RKO (cell line): ENCODE measurements at regions not wholly inside any gene's neighbourhood (a gene's known extent, or its start where the extent isn't known, plus 50 kb on each side); places are given as distances from the start of the nearest gene placed in this dataset.
"Not testable (repeated sequence)": the region's sequence is repeated elsewhere in the genome, so short reads cannot be mapped to it uniquely, and the experiment has no call there.

Experiments
- DNase-seq: peaks from one replicate; pipeline ENCODE4 v3.0.0-alpha.2; 2016; ENCODE audit warnings: low spot score

DNA sequence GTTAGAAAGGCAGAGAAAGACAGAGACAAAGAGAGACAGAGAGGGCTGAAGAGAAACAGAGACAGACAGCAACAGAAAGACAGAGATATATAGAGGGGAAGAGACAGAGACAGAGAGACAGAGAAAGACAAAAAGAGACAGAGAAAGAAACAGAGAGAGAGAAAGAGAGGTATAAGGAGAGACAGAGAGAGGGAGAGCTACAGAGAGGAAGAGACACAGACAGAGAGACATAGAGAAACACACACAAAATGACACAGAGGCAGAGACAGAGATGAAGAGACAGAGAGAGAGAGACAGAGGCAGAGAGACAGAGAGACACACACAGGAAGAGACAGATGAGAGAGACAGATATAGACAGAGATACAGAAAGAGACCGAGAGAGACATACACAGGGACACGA lies 168.6 kb downstream of the TMEM121 start:
- DNase-seq: no peak

DNA sequence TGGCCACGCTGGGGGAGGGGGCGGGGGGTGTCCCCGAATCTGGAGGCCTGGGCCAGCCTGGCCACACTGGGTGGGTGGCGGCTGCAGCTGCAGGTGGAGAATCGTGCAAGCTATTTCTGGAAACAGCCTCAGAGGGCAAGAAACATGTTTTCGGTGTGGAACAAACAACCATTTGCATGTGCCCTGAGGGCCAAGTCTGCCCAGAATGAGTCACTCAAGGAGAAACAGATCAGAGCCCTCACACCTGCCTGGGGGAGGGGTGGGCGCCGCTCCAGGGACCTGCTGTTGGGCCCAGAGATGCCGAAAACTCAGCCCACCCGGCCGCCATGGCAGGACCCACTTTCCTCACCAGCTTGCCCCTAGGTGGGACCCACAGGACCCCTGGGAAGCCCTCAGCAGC lies 170.0 kb downstream of the TMEM121 start:
- DNase-seq: not testable (repeated sequence)

- not testable (repeated sequence) for DNase-seq
Measured at GRCh38 chr14:105697414-105697813, 171.0 kb downstream of the TMEM121 start.

GRCh38 chr14:105697955-105698354 lies 171.6 kb downstream of the TMEM121 start:
- not testable (repeated sequence) for DNase-seq

DNA sequence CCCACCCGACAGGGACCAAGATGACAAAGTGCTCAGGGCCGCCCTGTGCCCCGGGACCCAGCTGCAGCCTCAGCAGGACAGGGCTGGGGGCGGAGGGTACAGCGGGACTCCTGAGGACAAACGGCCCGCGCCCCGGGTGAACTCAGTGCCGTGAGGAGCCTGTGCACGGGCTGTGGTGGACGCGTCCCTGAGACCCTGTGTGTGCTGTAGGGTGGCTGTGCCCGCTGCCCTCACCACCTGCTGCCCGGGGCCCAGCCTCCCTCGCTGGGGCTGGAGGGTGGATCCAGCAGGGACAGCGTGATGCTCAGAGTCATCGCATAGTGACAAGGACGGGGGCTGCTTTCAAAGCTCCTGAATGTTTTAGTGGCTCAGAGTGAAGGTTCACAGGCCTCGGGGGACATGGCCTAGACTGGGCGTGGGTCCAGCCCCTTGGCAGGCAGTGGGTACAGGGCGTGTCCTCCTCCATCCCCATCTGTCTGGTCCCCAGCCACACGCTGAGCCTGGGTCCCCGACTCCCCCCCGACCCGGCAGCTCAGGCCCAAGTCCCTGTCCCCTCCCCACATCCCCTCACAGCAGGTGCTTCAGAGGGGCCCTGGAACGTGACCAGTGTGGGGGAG lies 172.7 kb downstream of the TMEM121 start:
- DNase-seq: not testable (repeated sequence)

DNA sequence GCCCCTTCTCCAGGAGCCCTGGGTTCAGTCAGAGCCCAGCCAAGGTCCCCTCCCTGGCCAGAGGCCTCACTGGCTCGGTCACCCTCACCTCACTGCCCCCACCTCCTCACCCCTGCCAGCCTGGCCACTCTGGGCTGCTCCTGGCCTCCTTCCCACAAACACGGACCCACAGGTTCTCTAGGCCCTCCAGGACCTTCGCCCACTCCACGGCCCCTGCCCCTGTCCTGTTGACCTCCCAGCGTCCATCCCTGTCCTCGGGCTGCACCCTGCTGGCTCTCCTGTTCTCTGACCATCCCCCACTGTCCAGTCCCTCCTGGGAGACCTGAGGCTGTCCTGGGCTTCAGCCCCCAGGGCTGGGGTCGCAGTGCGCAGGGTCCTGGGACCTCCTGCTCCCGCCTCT lies 173.3 kb downstream of the TMEM121 start:
- DNase-seq: not testable (repeated sequence)

DNA sequence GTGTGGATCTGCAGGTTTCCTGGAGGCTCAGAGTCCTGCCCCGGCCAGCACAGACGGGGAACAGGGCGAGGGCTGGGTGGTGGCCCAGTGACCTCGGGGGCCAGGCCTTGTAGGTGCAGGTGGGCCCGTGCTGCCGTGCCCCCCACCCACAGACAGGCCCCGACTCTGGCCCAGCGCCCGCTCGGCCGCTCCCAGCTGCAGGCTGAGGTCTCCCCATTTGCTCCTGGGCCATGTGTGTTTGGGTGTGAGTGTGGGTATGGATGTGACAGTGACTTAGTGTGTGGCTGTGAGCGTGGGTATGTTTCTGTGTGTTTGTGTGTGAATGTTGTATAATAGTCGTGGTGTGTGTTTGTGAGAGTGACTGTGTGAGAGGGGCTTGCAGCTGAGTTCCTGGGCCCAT lies 173.8 kb downstream of the TMEM121 start:
- not testable (repeated sequence) for DNase-seq

DNA sequence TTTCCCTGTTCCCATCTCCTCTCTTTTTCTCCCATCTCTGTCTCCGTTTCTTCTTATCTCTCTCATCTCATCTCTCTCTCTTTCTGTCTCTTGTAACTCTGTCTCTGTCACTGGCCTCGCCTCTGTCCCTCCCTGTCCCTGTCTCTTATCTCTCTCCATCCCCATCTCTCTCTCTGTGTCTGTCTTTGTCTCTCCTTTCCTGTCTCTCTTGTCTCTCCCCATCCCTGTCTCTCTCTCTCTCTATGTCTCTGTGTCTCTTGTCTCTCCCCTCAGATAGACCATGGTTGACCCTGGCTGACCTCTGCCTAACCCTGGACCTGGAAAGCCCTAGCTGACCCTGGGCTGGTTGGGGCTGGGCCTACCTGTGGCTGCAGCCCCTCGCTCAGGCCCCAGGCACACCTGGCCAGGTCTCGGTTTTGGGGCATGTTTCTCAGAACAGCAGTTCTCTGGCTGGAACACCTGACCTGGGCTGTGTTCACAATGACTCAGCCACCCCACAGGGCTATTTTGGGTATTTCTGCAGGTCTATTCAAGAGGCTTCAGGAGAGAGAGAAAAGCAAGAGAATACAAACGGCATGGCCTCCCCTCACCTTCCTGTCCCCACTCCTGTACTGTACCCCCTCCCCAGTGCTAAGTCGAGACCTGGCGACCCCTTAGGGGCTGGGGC lies 174.4 kb downstream of the TMEM121 start:
- no peak for DNase-seq

GRCh38 chr14:105701456-105702274 lies 175.3 kb downstream of the TMEM121 start:
- DNase-seq: no peak

DNA sequence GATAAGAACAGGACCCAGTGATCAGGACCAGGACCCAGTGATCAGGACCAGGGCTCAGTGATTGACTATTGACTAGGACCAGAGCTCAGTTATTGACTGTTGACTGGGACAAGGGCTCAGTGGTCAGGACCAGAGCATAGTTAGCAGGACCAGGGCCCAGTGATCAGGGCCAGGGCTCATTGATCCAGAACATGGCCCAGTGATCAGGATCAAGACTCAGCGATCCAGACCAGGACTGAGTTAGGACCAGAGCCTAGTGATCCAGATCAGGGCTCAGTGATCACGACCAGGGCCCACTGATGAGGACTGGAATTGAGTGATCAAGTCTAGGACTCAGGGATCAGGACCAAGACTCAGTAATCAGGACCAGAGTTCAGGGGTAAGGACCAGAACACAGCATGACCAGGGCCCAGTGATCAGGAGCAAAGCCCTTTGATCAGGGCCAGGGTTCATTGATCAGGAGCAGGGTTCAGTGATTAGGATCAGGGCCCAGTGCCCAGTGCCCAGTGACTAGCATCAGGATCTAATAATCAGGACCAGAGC lies 176.0 kb downstream of the TMEM121 start:
- no peak for DNase-seq

DNA sequence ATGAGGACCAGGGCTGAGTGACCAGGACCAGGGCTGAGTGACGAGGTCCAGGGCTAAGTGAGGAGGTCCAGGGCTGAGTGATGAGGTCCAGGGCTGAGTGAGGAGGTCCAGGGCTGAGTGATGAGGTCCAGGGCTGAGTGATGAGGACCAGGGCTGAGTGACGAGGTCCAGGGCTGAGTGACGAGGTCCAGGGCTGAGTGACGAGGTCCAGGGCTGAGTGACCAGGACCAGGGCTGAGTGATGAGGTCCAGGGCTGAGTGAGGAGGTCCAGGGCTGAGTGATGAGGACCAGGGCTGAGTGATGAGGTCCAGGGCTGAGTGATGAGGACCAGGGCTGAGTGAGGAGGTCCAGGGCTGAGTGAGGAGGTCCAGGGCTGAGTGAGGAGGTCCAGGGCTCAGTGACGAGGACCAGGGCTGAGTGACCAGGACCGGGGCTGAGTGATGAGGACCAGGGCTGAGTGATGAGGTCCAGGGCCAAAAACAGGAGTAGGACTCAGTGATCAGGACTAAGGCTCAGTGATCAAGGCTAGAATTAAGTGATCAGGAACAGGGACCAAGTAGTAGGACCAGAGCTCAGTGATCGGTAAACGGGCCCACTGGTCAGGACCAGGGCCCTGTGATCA lies 176.8 kb downstream of the TMEM121 start:
- DNase-seq: not testable (repeated sequence)

DNA sequence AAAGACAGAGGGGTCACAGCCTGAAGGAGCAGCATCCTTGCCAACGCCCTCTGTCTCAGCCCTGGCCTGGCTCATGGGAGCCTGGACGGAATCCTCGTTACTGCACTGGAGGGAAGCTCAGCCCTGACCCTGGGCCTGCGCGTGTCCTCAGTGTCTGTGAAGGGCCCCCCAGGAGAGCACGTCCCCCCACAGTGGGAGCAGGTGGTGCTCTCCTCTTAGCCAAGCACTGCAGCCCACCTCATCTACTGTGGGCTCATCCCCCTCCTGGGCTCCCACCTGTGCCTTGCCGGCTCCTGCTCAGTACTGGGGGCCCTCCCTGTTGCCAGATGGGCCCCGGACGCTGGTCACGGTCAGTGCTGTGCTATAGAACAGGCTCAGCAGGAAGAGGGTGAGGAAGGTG lies 177.7 kb downstream of the TMEM121 start:
- not testable (repeated sequence) for DNase-seq

DNA sequence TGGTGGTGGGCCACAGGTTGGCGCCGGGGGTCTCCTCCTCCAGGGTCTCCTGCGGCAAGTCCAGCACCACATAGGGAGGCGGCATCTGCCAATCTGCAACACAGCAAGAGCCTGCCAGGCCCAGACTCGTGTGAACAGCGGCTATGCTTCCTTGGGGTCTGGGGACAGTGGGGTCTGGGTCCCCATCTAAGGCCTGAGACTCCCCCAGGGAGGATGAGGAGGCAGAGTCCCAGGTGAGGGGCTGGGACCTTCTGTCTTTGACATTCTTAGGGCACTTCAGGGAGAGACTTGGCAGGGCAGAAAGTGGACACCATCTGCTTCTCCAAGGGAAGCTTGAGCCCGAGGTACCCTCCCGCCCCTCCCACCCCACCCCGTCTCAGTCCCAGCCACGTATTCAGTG lies 178.1 kb downstream of the TMEM121 start:
- DNase-seq: not testable (repeated sequence)

GRCh38 chr14:105705512-105705861 lies 179.1 kb downstream of the TMEM121 start:
- not testable (repeated sequence) for DNase-seq

DNA sequence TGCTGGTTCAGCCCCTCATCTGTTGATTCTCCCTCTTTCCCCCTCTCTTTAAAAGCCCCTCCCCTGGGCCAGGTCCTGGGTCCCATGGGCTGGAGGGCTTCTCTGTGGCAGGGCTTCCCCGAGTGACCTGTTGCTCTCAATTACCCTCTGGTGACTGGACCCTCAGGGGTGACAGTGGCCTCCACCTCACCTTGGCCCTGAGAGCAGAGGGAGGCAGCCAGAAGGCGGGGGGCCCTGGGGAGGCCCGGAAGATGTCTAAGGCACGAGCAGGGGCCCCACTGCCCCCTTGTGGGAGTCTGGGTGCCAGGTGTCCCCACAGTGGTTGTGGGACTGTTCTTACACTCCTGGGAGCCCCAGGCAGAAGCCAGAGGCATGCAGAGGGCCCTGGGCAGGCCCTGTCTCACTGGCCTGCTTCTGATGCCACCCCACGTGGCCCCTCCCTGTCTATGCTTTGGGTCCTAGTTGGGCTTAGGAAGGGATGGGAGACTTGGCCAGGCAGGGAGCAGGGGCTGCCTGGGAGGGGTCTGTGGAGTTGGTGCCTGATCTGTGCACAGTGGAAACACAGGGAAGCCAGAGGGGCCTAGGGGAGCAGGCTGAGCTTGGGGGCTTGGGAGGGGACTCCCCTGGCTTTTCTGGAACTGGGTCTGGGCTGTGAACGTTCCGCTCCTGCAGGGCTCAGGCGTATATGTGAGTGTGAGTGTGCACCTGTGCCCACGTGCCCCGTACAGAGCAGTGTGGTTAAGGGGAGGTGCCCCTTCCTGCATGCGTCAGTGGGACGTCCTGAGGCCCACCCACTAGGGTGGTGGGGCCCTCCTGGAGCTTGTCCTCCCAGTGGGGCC lies 179.7 kb downstream of the TMEM121 start:
- not testable (repeated sequence) for DNase-seq

DNA sequence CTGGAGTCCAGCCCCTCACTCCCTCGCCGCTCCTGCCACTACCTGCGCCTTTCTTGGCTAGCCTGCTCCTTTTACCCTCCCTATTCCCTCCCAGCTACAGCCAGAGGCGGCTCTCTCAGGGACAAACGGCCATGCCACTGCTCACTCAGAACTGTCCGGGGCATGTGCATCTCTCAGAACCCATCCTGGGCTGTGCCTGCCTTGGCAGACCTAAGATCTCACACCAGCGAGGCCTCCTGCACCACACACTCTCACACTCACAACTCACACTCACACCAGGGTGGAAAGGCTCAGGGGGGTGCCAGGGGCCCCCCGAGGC lies 180.3 kb downstream of the TMEM121 start:
- DNase-seq: not testable (repeated sequence)

- not testable (repeated sequence) for DNase-seq
Measured at GRCh38 chr14:105707099-105707498, 180.7 kb downstream of the TMEM121 start.

DNA sequence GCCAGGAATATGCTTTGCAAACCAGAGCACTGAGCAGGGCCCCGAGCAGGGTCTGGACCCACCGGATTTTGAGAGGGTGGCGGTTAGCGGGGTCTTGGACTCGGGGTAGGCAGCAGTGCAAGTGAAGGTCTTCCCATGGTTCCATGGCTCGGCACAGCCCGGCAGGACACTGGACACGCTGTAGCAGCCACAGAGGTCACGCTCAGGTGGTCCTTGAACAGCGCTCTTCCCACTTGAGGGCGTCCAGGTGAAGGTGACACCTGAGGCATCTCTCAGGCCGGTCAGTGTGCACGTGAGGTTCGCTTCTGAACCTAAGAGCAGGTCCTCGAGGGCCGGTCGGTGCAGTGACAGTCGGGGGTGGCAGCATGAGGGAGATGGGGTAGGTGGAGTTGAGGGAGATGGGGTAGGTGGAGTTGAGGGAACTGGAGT lies 181.4 kb downstream of the TMEM121 start:
- DNase-seq: not testable (repeated sequence)

- not testable (repeated sequence) for DNase-seq
Measured at GRCh38 chr14:105708251-105709134, 182.1 kb downstream of the TMEM121 start.
